ENCODE measurements at regions not wholly inside any gene's neighbourhood (a gene's known extent, or its start where the extent isn't known, plus 50 kb on each side); places are given as distances from the start of the nearest gene placed in this dataset.

DNA sequence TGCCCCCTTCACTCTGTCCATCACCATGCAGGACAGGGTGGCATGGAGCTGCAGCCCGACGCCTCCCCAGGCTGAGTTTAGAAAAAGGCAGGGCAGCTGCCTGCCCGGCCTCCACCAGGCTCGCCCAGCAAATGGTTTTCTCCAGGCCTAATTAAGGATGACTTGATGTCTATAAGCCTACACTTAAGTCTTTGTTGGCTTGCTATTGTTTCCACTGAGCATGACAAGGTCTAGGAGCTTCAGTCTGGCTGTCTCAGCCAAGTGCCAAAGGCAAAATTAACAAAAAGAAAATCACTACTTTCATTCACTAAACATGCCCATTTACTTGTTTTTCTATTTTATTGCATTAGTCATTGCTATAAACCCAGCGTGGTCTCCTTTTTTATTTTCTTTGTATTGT is 372.2 kb downstream of the INSIG2 start:
- TF ChIP-seq, protein P1, sequence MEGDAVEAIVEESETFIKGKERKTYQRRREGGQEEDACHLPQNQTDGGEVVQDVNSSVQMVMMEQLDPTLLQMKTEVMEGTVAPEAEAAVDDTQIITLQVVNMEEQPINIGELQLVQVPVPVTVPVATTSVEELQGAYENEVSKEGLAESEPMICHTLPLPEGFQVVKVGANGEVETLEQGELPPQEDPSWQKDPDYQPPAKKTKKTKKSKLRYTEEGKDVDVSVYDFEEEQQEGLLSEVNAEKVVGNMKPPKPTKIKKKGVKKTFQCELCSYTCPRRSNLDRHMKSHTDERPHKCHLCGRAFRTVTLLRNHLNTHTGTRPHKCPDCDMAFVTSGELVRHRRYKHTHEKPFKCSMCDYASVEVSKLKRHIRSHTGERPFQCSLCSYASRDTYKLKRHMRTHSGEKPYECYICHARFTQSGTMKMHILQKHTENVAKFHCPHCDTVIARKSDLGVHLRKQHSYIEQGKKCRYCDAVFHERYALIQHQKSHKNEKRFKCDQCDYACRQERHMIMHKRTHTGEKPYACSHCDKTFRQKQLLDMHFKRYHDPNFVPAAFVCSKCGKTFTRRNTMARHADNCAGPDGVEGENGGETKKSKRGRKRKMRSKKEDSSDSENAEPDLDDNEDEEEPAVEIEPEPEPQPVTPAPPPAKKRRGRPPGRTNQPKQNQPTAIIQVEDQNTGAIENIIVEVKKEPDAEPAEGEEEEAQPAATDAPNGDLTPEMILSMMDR (IDR thresholded peaks at IDR 0.05; ENCODE audit: low read depth, low read length), result no peak
- TF ChIP-seq POLR2A (IDR thresholded peaks at IDR 0.05; ENCODE audit: extremely low read depth, insufficient read length), result no peak
